ENCODE measurements at regions not wholly inside any gene's neighbourhood (a gene's known extent, or its start where the extent isn't known, plus 50 kb on each side); places are given as distances from the start of the nearest gene placed in this dataset.

DNA sequence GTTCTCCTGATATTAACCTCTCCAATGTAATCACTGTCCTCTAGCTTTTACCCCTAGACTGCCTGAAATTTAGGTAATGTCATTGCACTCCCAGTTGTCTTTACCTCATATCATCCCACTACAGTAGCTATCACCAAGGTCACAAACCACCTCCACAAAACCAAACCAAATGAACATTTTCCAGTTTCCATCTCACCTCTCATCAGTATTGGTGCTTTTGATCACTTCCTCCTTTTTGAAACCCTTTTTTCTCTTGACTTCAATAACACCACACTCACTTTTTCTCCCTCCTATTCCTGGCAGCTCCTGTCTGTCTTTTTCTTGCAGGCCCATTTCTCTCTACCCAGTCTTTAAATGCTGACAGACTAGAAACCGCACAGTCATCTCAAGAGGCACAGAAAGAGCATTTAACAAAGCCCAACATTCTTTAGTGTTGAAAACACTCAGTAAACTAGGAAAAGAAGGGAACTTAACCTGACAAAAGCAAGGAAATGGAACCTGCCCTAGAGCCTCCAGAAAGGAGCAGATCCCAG lies 95.9 kb upstream of the SIX2 start:
- no peak for TF ChIP-seq ARNT (IDR thresholded peaks at IDR 0.05)
- TF ChIP-seq SP1 (IDR thresholded peaks at IDR 0.05): no peak
- TF ChIP-seq, protein P1, sequence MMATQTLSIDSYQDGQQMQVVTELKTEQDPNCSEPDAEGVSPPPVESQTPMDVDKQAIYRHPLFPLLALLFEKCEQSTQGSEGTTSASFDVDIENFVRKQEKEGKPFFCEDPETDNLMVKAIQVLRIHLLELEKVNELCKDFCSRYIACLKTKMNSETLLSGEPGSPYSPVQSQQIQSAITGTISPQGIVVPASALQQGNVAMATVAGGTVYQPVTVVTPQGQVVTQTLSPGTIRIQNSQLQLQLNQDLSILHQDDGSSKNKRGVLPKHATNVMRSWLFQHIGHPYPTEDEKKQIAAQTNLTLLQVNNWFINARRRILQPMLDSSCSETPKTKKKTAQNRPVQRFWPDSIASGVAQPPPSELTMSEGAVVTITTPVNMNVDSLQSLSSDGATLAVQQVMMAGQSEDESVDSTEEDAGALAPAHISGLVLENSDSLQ (IDR thresholded peaks at IDR 0.05): no peak
- TF ChIP-seq BHLHE40 (IDR thresholded peaks at IDR 0.05; ENCODE audit: borderline replicate concordance): no peak
- no peak for TF ChIP-seq FOXA1 (IDR thresholded peaks at IDR 0.05)
- TF ChIP-seq FOXK2 (IDR thresholded peaks at IDR 0.05): no peak
- no peak for TF ChIP-seq L3MBTL2 (conservative IDR thresholded peaks at IDR 0.05)
- no peak for TF ChIP-seq CTBP1 (IDR thresholded peaks at IDR 0.05; ENCODE audit: borderline replicate concordance)
